Activated naive CD4-positive, alpha-beta T cell treated with anti-CD3 and anti-CD28 coated beads, Interleukin-2, amount 50 U/mL, for 16 hours (primary cell): ENCODE measurements at regions not wholly inside any gene's neighbourhood (a gene's known extent, or its start where the extent isn't known, plus 50 kb on each side); places are given as distances from the start of the nearest gene placed in this dataset.

ENCODE experiments used
- DNase-seq: peaks from one replicate; pipeline ENCODE4 v3.0.0-alpha.2; 2020

- DNase-seq: no peak
Measured at GRCh38 chr2:237251986-237252385, 162.0 kb downstream of the COL6A3 start.

DNA sequence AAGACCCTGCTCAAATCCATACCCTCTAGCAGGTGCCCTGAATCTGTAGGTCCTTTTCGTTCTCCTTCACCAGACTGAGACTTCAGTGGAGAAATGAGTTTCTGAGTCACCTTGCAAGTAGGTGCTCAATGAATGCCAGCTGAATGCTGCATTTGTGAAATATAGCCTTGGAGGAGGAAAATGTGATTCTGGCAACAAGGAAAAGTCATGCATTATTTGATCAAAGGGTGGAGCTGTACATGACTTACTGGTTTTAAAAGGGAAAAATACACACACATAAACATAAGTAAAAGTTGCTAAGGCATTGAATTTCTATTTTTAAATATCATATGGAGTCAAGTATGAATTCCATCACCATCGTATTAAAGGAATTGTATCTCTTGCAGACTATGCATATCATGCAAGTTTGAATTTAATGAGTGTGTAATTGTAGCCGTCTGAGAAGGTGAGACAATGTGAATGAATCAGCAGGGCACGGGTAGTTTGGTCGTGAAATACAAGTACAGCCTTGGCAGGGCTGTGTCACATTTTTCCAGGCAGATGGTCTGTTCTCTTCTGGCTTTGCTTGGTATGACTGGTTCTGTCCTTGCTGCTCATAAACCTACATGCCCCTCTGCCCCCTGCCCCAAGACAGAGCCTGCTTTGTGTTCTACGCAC is 160.8 kb downstream of the COL6A3 start:
- DNase-seq: no peak

DNA sequence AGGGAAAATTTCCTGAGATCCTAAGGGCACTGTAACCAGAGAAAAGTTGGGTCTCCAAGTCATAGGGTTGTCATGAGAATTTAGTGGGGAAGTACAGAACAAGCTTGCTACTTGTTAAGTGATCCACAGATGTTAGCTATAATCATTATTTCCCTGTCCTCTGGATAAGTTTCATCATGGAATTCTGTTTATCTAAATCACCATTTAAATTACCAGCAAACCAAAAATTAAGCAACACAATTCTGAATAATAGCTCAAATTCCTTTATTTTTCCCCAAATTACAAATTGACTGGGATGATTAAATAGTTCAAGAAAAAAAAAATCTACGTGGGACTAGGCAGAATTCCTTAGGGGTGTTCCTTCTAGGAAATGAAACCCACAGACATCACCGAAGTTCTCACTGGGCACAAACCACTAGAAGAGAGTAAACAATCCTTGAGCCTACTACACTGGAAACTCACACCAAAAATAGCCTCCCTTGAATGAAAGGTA is 159.5 kb downstream of the COL6A3 start:
- no peak for DNase-seq

- DNase-seq: no peak
Measured at GRCh38 chr2:237254911-237255578, 158.9 kb downstream of the COL6A3 start.

GRCh38 chr2:237256887-237257286 is 157.1 kb downstream of the COL6A3 start:
- no peak for DNase-seq

- no peak for DNase-seq
Measured at GRCh38 chr2:237257471-237257951, 156.5 kb downstream of the COL6A3 start.

GRCh38 chr2:237258116-237258515 is 155.8 kb downstream of the COL6A3 start:
- no peak for DNase-seq

DNA sequence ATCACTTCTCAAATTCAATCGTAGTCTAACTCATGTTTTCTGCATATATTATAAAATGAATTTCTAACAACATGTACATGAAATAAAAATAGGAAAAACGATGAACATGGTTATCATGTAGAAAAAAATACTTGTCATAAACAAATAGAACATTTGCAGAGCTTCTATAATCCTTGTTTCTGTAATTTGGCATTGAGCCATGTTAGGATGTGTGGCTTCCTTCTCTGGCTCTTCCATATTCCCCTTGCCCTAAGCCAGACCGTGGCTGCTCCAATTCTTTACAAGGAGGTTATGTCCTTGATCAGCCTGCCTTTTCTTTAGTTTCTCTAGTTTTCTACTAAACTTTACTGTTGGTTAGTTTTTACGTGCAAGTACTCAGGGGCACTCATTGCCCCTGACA is 155.3 kb downstream of the COL6A3 start:
- DNase-seq: no peak

GRCh38 chr2:237259201-237259600 is 154.8 kb downstream of the COL6A3 start:
- no peak for DNase-seq

DNA sequence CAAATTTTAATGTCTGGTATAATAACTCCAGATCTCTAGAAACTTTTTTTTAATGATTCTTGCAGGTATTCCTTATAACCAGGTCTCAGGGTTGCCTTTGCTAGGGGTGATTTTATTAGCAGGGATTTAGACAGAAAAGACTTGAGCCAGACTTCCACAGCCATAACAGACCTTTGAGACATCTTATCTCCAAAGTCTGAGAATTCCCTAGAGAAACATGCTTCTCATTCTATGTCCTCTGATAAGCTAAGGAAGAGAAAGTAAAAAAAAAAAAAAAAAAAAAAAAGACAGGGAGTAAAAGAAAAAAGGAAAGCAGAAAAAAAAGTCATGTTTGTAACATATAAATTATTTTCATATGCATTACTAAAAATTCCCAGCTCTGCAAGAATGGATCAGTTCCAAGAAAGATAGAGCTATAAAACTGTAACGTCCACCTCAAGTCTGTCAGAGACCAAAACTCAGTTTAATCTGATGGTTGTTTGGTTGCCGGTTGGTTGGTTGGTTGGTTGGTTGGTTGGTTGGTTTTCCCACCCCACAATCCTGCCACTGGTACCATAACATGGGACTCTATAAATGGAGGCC is 153.8 kb downstream of the COL6A3 start:
- no peak for DNase-seq

DNA sequence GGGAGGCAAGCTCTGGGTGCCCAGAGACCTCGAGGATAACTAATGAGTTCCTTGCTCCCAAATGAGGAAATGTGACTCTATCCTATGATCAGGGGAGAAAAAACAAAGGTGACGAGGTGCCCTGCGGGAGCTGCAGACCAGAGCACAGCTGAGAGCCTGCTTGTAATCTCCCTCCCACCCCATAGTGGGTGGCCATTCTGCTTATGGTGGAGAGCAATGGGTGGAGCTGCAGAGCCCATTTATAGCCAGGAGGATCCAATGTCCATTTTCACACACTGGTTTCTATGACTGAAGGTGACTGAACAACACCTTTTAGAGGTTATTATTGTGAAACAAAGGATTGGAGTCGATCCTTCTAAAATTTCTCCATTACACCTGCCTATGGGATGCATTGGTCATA is 153.3 kb downstream of the COL6A3 start:
- DNase-seq: no peak

DNA sequence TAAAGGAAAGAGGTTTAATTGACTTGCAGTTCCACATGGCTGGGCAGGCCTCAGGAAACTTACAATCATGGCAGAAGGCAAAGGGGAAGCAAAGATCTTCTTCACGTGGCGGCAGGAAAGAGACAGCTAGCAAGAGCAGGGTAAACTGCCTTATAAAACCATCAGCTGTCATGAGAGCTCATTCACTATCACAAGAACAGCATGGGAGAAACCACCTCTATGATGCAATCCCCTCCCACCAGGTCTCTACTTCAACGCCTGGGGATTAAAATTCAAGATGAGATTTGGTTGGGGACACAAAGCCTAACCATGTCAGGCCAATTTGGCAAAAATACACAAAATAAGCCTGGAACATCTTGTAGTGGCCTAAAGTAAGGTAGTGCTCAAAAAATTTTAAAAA is 152.6 kb downstream of the COL6A3 start:
- DNase-seq: no peak

GRCh38 chr2:237262838-237263771 is 150.9 kb downstream of the COL6A3 start:
- no peak for DNase-seq

DNA sequence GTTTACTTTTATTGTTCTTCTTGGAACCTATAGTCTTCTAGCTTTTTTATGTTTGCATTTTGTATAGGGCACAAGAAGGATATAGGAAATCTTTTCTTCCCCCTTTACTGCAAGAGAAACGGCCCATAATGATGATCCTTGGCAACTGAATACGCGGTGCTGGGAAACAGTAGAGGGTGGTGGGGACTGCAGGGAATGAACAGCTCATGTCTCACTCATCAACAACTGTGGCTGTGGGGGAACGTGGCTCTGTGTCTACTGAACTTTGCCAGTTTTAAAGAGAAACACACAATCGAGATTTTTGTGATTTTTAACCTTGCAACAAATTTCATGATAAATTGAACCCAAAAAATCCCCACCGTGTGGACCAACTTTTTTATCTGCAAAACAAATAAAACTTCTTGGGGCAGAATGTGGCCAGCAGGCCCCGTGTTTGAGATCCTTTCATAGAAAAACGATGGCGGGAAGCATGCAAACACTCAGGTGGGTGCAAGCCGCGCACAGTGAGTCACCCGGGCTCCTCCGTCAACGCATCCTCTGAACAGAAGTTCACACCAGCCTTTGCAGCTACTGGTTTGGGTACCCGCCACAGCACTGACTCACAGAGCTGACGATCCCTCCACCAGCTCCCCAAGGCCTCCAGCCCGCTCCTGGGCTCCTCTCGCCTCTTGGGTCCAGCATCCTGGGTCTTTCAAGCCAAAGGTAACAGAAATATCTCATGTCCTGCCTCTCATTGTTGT is 149.3 kb downstream of the COL6A3 start:
- no peak for DNase-seq

DNA sequence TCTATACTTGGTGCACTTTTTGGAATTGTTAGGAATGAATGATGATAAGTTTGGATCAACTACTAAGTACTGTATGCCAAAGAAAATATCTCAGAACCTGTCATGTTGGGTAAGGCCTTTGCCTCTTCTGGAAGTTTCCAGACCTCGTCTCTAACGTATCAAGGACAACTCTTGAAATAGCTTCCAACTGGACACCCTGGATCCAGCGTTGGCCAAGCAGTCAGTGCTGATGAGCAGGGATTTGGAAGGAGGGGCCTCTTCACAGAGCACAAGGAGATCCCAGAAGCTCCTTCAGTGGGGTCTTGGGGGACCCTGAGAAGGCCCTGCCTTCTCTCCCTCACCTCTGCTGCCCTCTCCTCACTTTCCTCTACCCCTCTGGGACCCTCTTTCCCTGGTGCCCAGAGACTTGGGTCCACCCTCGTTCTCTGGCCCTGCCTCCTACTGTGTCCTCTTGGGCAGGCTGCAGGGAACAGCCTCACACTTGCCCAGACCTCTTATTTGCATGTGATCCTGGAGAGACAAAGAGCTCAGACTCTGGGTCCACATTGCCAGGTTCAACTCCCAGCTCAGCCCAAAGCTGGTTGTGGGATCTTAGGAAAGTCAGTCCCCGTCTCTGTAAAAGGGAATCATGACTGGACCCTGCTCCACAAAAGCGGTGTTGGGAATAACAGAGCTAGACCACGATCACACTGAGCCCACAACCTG is 145.8 kb downstream of the COL6A3 start:
- no peak for DNase-seq

DNA sequence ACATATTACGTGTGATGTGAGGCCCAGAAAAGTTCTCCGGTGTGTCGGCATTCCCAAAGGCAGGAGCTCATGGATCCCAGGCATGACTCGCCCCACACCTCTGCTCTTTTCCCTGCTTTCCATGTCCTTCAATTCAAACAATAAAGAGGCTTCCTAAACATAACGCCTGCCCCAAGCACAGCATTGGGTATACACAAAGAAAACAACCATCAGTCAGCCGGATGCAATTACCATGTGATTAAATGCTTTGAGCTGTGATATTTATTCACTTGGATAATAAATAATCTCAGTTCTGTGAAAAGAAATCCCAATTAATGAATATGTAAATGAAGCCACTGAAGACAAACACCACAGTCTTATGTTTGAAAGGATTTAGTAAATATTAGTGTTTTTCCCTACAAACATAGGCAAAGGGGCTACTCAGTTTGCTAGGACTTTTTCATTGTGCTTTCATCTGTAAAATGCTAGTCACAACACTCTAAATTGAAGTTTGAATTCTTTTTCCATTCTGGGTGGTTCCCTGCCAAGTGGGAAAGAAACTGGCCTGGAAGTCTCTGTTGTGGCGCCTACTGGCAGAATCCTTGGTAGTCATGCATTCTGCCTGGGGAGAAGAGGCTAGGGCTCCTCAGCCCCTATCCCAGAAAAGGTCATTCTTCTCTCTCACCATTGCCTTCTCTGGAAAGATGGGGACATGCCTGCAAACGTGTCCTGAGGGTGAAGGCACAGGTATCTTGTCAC is 144.7 kb downstream of the COL6A3 start:
- DNase-seq: no peak

GRCh38 chr2:237270520-237270919 is 143.4 kb downstream of the COL6A3 start:
- DNase-seq: no peak

GRCh38 chr2:237271698-237272652 is 142.0 kb downstream of the COL6A3 start:
- DNase-seq: no peak
